ENCODE measurements at regions not wholly inside any gene's neighbourhood (a gene's known extent, or its start where the extent isn't known, plus 50 kb on each side); places are given as distances from the start of the nearest gene placed in this dataset.

- Histone ChIP-seq H3K36me3 (ENCODE audit: control insufficient read depth, insufficient read depth, low read length) (no peaks in the 10 kb centered on the region), H3K4me3 (ENCODE audit: low read depth, low read length) (no peak overlapping the region), H3K9ac (ENCODE audit: low read depth, low read length) (no peak overlapping the region), H3K4me1 (ENCODE audit: control insufficient read depth, insufficient read depth, low read length) (peaks cover 51% of the 10 kb centered on the region), H3K27me3 (ENCODE audit: control insufficient read depth, insufficient read depth, low read length) (no peaks in the 10 kb centered on the region), H3K27ac (ENCODE audit: low read depth, low read length) (peak overlapping the region; percentile 62), H3K9me3 (ENCODE audit: control insufficient read depth, insufficient read depth, low read length) (no peaks in the 10 kb centered on the region; the same call in 1 of the 2 replicates)
Measured at GRCh38 chr6:163940705-163941623, 526.4 kb downstream of the QKI start.

GRCh38 chr6:163937071-163937470 lies 522.6 kb downstream of the QKI start:
- H3K9ac ChIP-seq (ENCODE audit: low read depth, low read length): no peak overlapping the region
- H3K36me3 ChIP-seq (ENCODE audit: control insufficient read depth, insufficient read depth, low read length): no peaks in the 10 kb centered on the region
- H3K27me3 ChIP-seq (ENCODE audit: control insufficient read depth, insufficient read depth, low read length): no peaks in the 10 kb centered on the region
- H3K4me1 ChIP-seq (ENCODE audit: control insufficient read depth, insufficient read depth, low read length): peaks cover 18% of the 10 kb centered on the region
- H3K27ac ChIP-seq (ENCODE audit: low read depth, low read length): no peak overlapping the region
- no peaks in the 10 kb centered on the region; the same call in none of the 2 replicates for H3K9me3 ChIP-seq (ENCODE audit: control insufficient read depth, insufficient read depth, low read length)
- H3K4me3 ChIP-seq (ENCODE audit: low read depth, low read length): no peak overlapping the region

- Histone ChIP-seq H3K4me1 (ENCODE audit: control insufficient read depth, insufficient read depth, low read length) (peaks cover under 1% of the 10 kb centered on the region; the same call in 1 of the 2 replicates), H3K27ac (ENCODE audit: low read depth, low read length) (no peak overlapping the region), H3K9ac (ENCODE audit: low read depth, low read length) (no peak overlapping the region), H3K4me3 (ENCODE audit: low read depth, low read length) (no peak overlapping the region), H3K9me3 (ENCODE audit: control insufficient read depth, insufficient read depth, low read length) (no peaks in the 10 kb centered on the region; the same call in none of the 2 replicates), H3K36me3 (ENCODE audit: control insufficient read depth, insufficient read depth, low read length) (no peaks in the 10 kb centered on the region), H3K27me3 (ENCODE audit: control insufficient read depth, insufficient read depth, low read length) (no peaks in the 10 kb centered on the region)
Measured at GRCh38 chr6:163935158-163935762, 520.7 kb downstream of the QKI start.

- no peak overlapping the region for H3K9ac ChIP-seq (ENCODE audit: low read depth, low read length)
- H3K27me3 ChIP-seq (ENCODE audit: control insufficient read depth, insufficient read depth, low read length): no peaks in the 10 kb centered on the region
- no peak overlapping the region for H3K27ac ChIP-seq (ENCODE audit: low read depth, low read length)
- peaks cover 11% of the 10 kb centered on the region for H3K4me1 ChIP-seq (ENCODE audit: control insufficient read depth, insufficient read depth, low read length)
- no peak overlapping the region for H3K4me3 ChIP-seq (ENCODE audit: low read depth, low read length)
- no peaks in the 10 kb centered on the region for H3K9me3 ChIP-seq (ENCODE audit: control insufficient read depth, insufficient read depth, low read length)
- no peaks in the 10 kb centered on the region for H3K36me3 ChIP-seq (ENCODE audit: control insufficient read depth, insufficient read depth, low read length)
Measured at GRCh38 chr6:163930012-163930411, 515.5 kb downstream of the QKI start.

- Histone ChIP-seq H3K4me3 (ENCODE audit: low read depth, low read length) (no peak overlapping the region), H3K36me3 (ENCODE audit: control insufficient read depth, insufficient read depth, low read length) (no peaks in the 10 kb centered on the region), H3K27me3 (ENCODE audit: control insufficient read depth, insufficient read depth, low read length) (no peaks in the 10 kb centered on the region), H3K4me1 (ENCODE audit: control insufficient read depth, insufficient read depth, low read length) (peaks cover 11% of the 10 kb centered on the region), H3K27ac (ENCODE audit: low read depth, low read length) (no peak overlapping the region), H3K9ac (ENCODE audit: low read depth, low read length) (no peak overlapping the region), H3K9me3 (ENCODE audit: control insufficient read depth, insufficient read depth, low read length) (no peaks in the 10 kb centered on the region)
Measured at GRCh38 chr6:163929538-163929937, 515.0 kb downstream of the QKI start.

- peaks cover 11% of the 10 kb centered on the region for H3K4me1 ChIP-seq (ENCODE audit: control insufficient read depth, insufficient read depth, low read length)
- no peaks in the 10 kb centered on the region for H3K27me3 ChIP-seq (ENCODE audit: control insufficient read depth, insufficient read depth, low read length)
- no peak overlapping the region for H3K4me3 ChIP-seq (ENCODE audit: low read depth, low read length)
- H3K27ac ChIP-seq (ENCODE audit: low read depth, low read length): no peak overlapping the region
- no peaks in the 10 kb centered on the region for H3K36me3 ChIP-seq (ENCODE audit: control insufficient read depth, insufficient read depth, low read length)
- no peaks in the 10 kb centered on the region for H3K9me3 ChIP-seq (ENCODE audit: control insufficient read depth, insufficient read depth, low read length)
- no peak overlapping the region for H3K9ac ChIP-seq (ENCODE audit: low read depth, low read length)
Measured at GRCh38 chr6:163926642-163927041, 512.1 kb downstream of the QKI start.

GRCh38 chr6:163925839-163926238 lies 511.3 kb downstream of the QKI start:
- Histone ChIP-seq H3K27me3 (ENCODE audit: control insufficient read depth, insufficient read depth, low read length) (no peaks in the 10 kb centered on the region), H3K27ac (ENCODE audit: low read depth, low read length) (no peak overlapping the region), H3K36me3 (ENCODE audit: control insufficient read depth, insufficient read depth, low read length) (no peaks in the 10 kb centered on the region), H3K9ac (ENCODE audit: low read depth, low read length) (no peak overlapping the region), H3K4me3 (ENCODE audit: low read depth, low read length) (no peak overlapping the region), H3K4me1 (ENCODE audit: control insufficient read depth, insufficient read depth, low read length) (peaks cover 11% of the 10 kb centered on the region), H3K9me3 (ENCODE audit: control insufficient read depth, insufficient read depth, low read length) (no peaks in the 10 kb centered on the region)

GRCh38 chr6:163923658-163924411 lies 509.3 kb downstream of the QKI start:
- H3K4me3 ChIP-seq (ENCODE audit: low read depth, low read length): no peak overlapping the region
- H3K9ac ChIP-seq (ENCODE audit: low read depth, low read length): no peak overlapping the region
- no peaks in the 10 kb centered on the region for H3K9me3 ChIP-seq (ENCODE audit: control insufficient read depth, insufficient read depth, low read length)
- H3K27me3 ChIP-seq (ENCODE audit: control insufficient read depth, insufficient read depth, low read length): no peaks in the 10 kb centered on the region
- H3K27ac ChIP-seq (ENCODE audit: low read depth, low read length): no peak overlapping the region
- peaks cover 11% of the 10 kb centered on the region for H3K4me1 ChIP-seq (ENCODE audit: control insufficient read depth, insufficient read depth, low read length)
- H3K36me3 ChIP-seq (ENCODE audit: control insufficient read depth, insufficient read depth, low read length): no peaks in the 10 kb centered on the region

GRCh38 chr6:163922562-163922961 lies 508.0 kb downstream of the QKI start:
- no peaks in the 10 kb centered on the region for H3K9me3 ChIP-seq (ENCODE audit: control insufficient read depth, insufficient read depth, low read length)
- H3K27ac ChIP-seq (ENCODE audit: low read depth, low read length): no peak overlapping the region
- no peak overlapping the region for H3K9ac ChIP-seq (ENCODE audit: low read depth, low read length)
- no peaks in the 10 kb centered on the region for H3K4me1 ChIP-seq (ENCODE audit: control insufficient read depth, insufficient read depth, low read length)
- H3K27me3 ChIP-seq (ENCODE audit: control insufficient read depth, insufficient read depth, low read length): no peaks in the 10 kb centered on the region
- H3K36me3 ChIP-seq (ENCODE audit: control insufficient read depth, insufficient read depth, low read length): no peaks in the 10 kb centered on the region
- H3K4me3 ChIP-seq (ENCODE audit: low read depth, low read length): no peak overlapping the region

GRCh38 chr6:163919652-163920051 lies 505.1 kb downstream of the QKI start:
- no peaks in the 10 kb centered on the region for H3K36me3 ChIP-seq (ENCODE audit: control insufficient read depth, insufficient read depth, low read length)
- H3K4me1 ChIP-seq (ENCODE audit: control insufficient read depth, insufficient read depth, low read length): no peaks in the 10 kb centered on the region
- H3K27ac ChIP-seq (ENCODE audit: low read depth, low read length): no peak overlapping the region
- H3K9ac ChIP-seq (ENCODE audit: low read depth, low read length): no peak overlapping the region
- no peak overlapping the region for H3K4me3 ChIP-seq (ENCODE audit: low read depth, low read length)
- H3K27me3 ChIP-seq (ENCODE audit: control insufficient read depth, insufficient read depth, low read length): no peaks in the 10 kb centered on the region
- H3K9me3 ChIP-seq (ENCODE audit: control insufficient read depth, insufficient read depth, low read length): no peaks in the 10 kb centered on the region

Data from HUES48 (cell line).